ENCODE measurements at regions not wholly inside any gene's neighbourhood (a gene's known extent, or its start where the extent isn't known, plus 50 kb on each side); places are given as distances from the start of the nearest gene placed in this dataset.
A peak's percentile ranks its signal among the peaks of the same experiment; 100 is the strongest.

DNA sequence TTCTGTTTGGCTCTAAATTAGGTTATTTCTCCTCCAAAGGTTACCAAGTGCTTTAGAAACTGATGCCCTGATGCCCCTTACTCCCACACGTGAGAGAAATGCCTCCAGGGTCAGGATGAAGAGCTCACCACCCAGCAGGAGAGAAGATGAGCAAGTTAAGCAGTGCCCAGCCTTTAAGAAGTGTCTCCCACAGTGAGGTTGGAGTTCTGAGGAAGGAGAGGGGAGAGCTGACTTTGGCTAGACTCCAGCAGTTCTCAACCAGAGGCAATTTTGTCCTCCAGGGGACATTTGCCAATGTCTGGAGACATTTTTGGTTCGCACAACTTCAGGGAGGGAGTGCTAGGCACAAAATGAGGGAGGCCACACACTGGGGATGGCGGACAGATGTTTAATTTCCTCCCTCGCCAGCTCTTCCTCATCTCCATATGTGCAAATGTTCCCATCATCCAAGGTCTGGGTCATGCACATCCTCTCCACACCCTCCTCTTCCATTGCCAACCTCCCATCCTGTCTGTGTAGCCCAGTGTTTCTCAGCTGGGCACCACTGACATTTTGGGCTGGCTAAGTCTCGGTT lies 50.6 kb upstream of the SLC7A14 start:
- TF ChIP-seq SMC3 (IDR thresholded peaks at IDR 0.05; ENCODE audit: low read depth, low read length) (no peak), CHD2 (IDR thresholded peaks at IDR 0.05; ENCODE audit: low read length, partially characterized antibody) (no peak), TAF1 (IDR thresholded peaks at IDR 0.05; ENCODE audit: borderline replicate concordance, low read depth, low read length) (no peak), RCOR1 (IDR thresholded peaks at IDR 0.05; ENCODE audit: low read length) (0 out of 2 replicates have a peak, but pooled peaks have one; percentile 29)
- TF ChIP-seq, protein P1, sequence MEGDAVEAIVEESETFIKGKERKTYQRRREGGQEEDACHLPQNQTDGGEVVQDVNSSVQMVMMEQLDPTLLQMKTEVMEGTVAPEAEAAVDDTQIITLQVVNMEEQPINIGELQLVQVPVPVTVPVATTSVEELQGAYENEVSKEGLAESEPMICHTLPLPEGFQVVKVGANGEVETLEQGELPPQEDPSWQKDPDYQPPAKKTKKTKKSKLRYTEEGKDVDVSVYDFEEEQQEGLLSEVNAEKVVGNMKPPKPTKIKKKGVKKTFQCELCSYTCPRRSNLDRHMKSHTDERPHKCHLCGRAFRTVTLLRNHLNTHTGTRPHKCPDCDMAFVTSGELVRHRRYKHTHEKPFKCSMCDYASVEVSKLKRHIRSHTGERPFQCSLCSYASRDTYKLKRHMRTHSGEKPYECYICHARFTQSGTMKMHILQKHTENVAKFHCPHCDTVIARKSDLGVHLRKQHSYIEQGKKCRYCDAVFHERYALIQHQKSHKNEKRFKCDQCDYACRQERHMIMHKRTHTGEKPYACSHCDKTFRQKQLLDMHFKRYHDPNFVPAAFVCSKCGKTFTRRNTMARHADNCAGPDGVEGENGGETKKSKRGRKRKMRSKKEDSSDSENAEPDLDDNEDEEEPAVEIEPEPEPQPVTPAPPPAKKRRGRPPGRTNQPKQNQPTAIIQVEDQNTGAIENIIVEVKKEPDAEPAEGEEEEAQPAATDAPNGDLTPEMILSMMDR (IDR thresholded peaks at IDR 0.05) = no peak
- TF ChIP-seq, protein P2, sequence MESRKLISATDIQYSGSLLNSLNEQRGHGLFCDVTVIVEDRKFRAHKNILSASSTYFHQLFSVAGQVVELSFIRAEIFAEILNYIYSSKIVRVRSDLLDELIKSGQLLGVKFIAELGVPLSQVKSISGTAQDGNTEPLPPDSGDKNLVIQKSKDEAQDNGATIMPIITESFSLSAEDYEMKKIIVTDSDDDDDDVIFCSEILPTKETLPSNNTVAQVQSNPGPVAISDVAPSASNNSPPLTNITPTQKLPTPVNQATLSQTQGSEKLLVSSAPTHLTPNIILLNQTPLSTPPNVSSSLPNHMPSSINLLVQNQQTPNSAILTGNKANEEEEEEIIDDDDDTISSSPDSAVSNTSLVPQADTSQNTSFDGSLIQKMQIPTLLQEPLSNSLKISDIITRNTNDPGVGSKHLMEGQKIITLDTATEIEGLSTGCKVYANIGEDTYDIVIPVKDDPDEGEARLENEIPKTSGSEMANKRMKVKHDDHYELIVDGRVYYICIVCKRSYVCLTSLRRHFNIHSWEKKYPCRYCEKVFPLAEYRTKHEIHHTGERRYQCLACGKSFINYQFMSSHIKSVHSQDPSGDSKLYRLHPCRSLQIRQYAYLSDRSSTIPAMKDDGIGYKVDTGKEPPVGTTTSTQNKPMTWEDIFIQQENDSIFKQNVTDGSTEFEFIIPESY (IDR thresholded peaks at IDR 0.05; ENCODE audit: borderline replicate concordance, low read depth) = no peak

All from SK-N-SH (cell line).